ENCODE measurements at regions not wholly inside any gene's neighbourhood (a gene's known extent, or its start where the extent isn't known, plus 50 kb on each side); places are given as distances from the start of the nearest gene placed in this dataset.

GRCh38 chr6:165984729-165985275 lies 182.8 kb downstream of the TBXT start:
- H3K27me3 ChIP-seq (ENCODE audit: control insufficient read depth, insufficient read depth, low read length): peaks cover 25% of the 10 kb centered on the region
- no peak overlapping the region for H3K4me3 ChIP-seq (ENCODE audit: low read depth in 2 of 2, low read length in 2 of 2)
- ChIA-PET POLR2A (no interaction called here), CTCF (interaction anchor here (0.6 kb wide), 1 partner anchor 31 kb away, joined by 3 read pairs; no protein-coding TSS in a partner anchor)
- H3K27ac ChIP-seq (ENCODE audit: low read length): no peak overlapping the region
- H3K36me3 ChIP-seq (ENCODE audit: control insufficient read depth, insufficient read depth, low read length): no peaks in the 10 kb centered on the region
- peaks cover 6% of the 10 kb centered on the region; the same call in 1 of the 2 replicates for H3K4me1 ChIP-seq (ENCODE audit: control insufficient read depth, insufficient read depth, low read length)
- DNase-seq (ENCODE audit: low read depth, low spot score) (no peak), ATAC-seq (no peak)
- H3K9me3 ChIP-seq (ENCODE audit: control insufficient read depth, insufficient read depth, low read depth, low read length): no peaks in the 10 kb centered on the region
- TF ChIP-seq POLR2AphosphoS5 (IDR thresholded peaks at IDR 0.05; ENCODE audit: low read depth, low read length) (no peak), TCF7L2 (IDR thresholded peaks at IDR 0.05; ENCODE audit: low read depth, low read length) (no peak), SIN3A (IDR thresholded peaks at IDR 0.05; ENCODE audit: borderline replicate concordance, insufficient read depth, low read depth, low read length) (no peak)
- TF ChIP-seq, protein P1, sequence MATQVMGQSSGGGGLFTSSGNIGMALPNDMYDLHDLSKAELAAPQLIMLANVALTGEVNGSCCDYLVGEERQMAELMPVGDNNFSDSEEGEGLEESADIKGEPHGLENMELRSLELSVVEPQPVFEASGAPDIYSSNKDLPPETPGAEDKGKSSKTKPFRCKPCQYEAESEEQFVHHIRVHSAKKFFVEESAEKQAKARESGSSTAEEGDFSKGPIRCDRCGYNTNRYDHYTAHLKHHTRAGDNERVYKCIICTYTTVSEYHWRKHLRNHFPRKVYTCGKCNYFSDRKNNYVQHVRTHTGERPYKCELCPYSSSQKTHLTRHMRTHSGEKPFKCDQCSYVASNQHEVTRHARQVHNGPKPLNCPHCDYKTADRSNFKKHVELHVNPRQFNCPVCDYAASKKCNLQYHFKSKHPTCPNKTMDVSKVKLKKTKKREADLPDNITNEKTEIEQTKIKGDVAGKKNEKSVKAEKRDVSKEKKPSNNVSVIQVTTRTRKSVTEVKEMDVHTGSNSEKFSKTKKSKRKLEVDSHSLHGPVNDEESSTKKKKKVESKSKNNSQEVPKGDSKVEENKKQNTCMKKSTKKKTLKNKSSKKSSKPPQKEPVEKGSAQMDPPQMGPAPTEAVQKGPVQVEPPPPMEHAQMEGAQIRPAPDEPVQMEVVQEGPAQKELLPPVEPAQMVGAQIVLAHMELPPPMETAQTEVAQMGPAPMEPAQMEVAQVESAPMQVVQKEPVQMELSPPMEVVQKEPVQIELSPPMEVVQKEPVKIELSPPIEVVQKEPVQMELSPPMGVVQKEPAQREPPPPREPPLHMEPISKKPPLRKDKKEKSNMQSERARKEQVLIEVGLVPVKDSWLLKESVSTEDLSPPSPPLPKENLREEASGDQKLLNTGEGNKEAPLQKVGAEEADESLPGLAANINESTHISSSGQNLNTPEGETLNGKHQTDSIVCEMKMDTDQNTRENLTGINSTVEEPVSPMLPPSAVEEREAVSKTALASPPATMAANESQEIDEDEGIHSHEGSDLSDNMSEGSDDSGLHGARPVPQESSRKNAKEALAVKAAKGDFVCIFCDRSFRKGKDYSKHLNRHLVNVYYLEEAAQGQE (IDR thresholded peaks at IDR 0.05; ENCODE audit: insufficient read depth in 1 of 2, low read depth in 2 of 2, low read length in 1 of 2): no peak
- TF ChIP-seq, protein P2, sequence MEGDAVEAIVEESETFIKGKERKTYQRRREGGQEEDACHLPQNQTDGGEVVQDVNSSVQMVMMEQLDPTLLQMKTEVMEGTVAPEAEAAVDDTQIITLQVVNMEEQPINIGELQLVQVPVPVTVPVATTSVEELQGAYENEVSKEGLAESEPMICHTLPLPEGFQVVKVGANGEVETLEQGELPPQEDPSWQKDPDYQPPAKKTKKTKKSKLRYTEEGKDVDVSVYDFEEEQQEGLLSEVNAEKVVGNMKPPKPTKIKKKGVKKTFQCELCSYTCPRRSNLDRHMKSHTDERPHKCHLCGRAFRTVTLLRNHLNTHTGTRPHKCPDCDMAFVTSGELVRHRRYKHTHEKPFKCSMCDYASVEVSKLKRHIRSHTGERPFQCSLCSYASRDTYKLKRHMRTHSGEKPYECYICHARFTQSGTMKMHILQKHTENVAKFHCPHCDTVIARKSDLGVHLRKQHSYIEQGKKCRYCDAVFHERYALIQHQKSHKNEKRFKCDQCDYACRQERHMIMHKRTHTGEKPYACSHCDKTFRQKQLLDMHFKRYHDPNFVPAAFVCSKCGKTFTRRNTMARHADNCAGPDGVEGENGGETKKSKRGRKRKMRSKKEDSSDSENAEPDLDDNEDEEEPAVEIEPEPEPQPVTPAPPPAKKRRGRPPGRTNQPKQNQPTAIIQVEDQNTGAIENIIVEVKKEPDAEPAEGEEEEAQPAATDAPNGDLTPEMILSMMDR (IDR thresholded peaks at IDR 0.05): no peak
- BruUV-seq (replicated peaks): no TSS peak
- in situ Hi-C loops (cut with HindIII; ENCODE audit: low pct_unique_long_range_greater_than_20kb, low sequenced_read_pairs) (no loop called here), intact Hi-C loops (cut with micrococcal nuclease; ENCODE audit: unreplicated experiment) (no loop called here)

GRCh38 chr6:165983112-165984072 lies 184.3 kb downstream of the TBXT start:
- in situ Hi-C loops (cut with HindIII; ENCODE audit: low pct_unique_long_range_greater_than_20kb, low sequenced_read_pairs): no loop called here
- Histone ChIP-seq H3K36me3 (ENCODE audit: control insufficient read depth, insufficient read depth, low read length) (no peaks in the 10 kb centered on the region), H3K27me3 (ENCODE audit: control insufficient read depth, insufficient read depth, low read length) (peaks cover 21% of the 10 kb centered on the region), H3K9me3 (ENCODE audit: control insufficient read depth, insufficient read depth, low read depth, low read length) (no peaks in the 10 kb centered on the region), H3K4me1 (ENCODE audit: control insufficient read depth, insufficient read depth, low read length) (peaks cover 6% of the 10 kb centered on the region; the same call in 1 of the 2 replicates), H3K27ac (ENCODE audit: low read length) (no peak overlapping the region), H3K4me3 (ENCODE audit: low read depth in 2 of 2, low read length in 2 of 2) (no peak overlapping the region)
- intact Hi-C loops (cut with micrococcal nuclease; ENCODE audit: unreplicated experiment): no loop called here
- no peak for ATAC-seq
- TF ChIP-seq TCF7L2 (IDR thresholded peaks at IDR 0.05; ENCODE audit: low read depth, low read length): no peak
- TF ChIP-seq, protein P2 (IDR thresholded peaks at IDR 0.05): no peak
- no peak for TF ChIP-seq POLR2AphosphoS5 (IDR thresholded peaks at IDR 0.05; ENCODE audit: low read depth, low read length)
- TF ChIP-seq, protein P1 (IDR thresholded peaks at IDR 0.05; ENCODE audit: insufficient read depth in 1 of 2, low read depth in 2 of 2, low read length in 1 of 2): no peak
- no peak for TF ChIP-seq SIN3A (IDR thresholded peaks at IDR 0.05; ENCODE audit: borderline replicate concordance, insufficient read depth, low read depth, low read length)
- DNase-seq (ENCODE audit: low read depth, low spot score): no peak
- ChIA-PET CTCF (no interaction called here), POLR2A (no interaction called here)
- no TSS peak for BruUV-seq (replicated peaks)

All from Panc1 (cell line).